ENCODE measurements at regions not wholly inside any gene's neighbourhood (a gene's known extent, or its start where the extent isn't known, plus 50 kb on each side); places are given as distances from the start of the nearest gene placed in this dataset.

DNA sequence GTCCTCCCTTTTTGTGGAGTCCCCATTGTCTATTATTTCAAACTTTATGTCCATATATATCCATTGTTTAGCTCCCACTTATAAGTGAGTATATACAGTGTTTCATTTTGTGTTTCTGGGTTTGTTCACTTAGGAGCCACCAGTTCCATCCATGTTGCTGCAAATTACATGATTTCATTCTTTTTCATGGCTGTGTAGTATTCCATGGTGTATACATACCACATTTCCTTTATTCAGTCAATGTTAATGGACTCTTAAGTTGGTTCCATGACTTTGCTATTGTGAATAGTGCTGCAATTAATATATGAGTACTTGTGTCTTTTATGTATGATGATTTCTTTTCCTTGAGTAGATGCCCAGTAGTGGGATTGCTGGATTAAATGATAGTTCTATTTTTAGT, 329.1 kb downstream of the AR start:
- no peak for DNase-seq (ENCODE audit: low read depth in 2 of 3, low spot score in 2 of 3)

DNA sequence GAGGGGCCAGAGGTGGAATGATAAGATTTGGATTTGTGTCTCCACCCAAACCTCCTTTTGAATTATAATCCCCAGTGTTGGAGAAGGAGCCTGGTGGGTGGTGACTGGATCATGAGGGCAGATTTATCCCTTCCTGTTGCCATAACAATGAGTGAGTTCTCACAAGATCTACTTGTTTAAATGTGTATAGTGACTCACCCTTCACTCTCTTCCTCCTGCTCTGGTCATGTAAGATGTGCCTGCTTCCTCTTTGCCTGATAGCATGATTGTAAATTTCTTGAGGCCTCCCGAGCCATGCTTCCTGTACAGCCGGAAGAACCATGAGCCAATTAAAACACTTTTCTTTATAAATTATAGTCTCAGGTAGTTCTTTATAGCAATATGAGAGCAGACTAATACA, 348.6 kb downstream of the AR start:
- DNase-seq (ENCODE audit: low read depth in 2 of 3, low spot score in 2 of 3) = peak in 2 of 3 donors; percentile 8 to 35

DNA sequence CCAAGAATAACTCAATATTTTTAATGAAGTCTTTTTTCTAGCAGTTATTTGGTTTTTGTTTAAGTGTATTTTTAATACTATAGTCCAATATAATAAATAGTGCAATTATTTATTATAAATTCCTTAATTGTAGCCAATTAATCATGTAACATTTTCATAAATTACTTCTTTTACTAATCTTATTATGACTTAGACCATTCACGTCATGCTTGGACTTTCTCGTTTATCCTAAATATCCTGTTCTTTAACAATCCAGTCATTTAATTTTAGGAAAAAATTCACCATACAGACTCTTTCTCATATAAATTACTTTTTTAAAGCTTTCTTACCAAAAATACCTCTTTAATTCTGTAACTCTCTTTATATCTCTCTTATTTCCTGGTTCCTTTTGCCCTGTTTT, 350.1 kb downstream of the AR start:
- DNase-seq (ENCODE audit: low read depth in 2 of 3, low spot score in 2 of 3) = no peak

DNA sequence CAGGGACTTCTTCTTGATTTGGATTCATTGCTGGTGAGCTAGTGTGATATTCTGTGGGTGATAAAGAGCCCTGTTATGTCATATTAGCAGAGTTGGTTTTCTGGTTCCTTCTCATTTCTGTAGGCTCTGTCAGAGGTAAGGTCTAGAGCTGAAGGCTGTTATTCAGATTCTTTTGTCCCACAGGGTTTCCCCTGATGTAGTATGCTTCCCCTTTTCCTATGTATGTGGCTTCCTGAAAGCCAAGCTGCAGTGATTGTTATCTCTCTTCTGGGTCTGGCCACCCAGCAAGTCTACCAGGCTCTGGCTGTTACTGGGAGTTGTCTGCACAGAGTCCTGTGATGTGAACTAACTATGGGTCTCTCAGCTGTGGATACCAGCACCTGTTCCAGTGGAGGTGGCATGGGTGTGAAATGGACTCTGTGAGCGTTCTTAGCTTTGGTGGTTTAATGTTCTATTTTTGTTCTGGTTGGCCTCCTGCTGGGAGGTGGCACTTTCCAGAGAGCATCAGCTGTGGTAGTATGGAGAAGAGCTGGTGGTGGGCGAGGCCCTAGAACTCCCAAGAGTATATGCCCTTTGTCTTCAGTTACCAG, 373.7 kb downstream of the AR start:
- DNase-seq (ENCODE audit: low read depth in 2 of 3, low spot score in 2 of 3) = peak in 2 of 3 donors; percentile 32 to 71

DNA sequence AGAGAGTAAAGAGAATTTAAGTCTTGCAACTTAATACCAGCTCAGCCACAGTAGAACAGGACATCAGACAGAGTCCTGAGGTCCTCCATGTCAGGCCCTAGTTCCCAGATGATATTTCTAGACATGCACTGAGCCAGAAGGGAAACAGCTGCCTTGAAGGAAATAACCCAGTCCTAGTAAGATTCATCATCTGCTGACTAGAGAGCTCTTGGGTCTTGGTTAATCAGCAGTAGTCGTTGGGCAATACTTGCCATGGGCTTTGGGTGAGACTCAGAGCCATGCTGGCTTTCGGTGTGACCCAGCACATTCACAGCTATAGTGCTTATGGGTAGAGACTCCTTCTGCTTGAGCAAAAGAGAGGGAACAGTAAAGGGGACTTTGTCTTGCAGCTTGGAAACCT, 379.1 kb downstream of the AR start:
- DNase-seq (ENCODE audit: low read depth in 2 of 3, low spot score in 2 of 3) = peak in 1 of 3 donors; percentile 8

DNA sequence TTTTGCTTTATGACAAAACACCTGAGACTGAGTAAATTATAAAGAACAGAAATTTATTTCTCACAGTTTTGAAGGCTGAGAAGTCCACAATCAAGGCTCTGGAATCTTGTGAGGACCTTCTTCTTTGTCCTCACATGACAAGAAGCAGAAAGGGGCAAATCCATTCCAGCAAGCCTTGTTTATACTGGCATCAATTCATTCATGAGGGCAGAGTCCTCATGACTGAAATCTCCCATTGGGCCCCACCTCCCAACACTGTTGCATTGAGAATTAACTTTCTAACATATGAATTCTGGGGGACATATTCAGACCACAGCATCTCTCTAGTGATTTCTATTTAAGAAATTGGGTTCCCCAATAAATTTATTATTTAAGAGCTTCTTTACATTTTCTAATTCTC, 395.4 kb downstream of the AR start:
- DNase-seq (ENCODE audit: low read depth in 2 of 3, low spot score in 2 of 3) = no peak

DNA sequence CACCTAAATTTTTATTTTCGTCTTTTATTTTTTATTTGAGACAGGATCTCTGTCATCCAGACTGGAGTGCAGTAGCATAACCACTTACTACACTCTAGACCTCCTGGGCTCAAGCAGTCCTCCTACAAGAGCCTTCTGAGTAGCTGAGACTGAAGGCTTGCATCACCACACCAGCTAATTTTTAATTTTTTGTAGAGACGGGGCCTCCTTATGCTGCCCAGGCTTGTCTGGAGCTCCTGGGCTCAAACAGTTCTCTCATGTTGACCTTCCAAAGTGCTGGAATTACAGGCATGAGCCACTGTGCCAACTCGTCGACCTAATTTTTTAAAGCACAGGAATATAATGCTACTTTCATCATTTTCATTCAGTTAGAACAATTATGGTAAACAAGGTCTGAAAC, 405.4 kb downstream of the AR start:
- no peak for DNase-seq (ENCODE audit: low read depth in 2 of 3, low spot score in 2 of 3)

DNA sequence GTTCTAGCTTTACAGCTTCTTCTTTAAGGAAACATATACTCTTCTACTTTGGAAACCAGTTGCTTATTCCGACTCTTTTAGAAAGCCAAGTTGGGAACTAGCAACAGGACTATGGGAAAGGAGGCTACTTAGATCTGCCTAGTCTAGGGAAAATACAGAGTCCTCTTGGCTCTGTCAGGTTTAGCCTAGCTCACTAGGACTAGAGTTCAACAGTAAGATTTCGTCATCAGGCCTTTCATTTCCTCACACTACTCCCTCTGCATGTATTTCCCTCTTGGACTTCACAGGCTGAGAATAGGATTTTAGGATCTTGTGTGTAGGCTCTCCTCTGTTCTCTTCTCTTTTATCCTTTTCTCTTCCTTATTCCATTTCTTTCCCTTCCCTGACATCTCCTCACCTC, 409.8 kb downstream of the AR start:
- no peak for DNase-seq (ENCODE audit: low read depth in 2 of 3, low spot score in 2 of 3)

DNA sequence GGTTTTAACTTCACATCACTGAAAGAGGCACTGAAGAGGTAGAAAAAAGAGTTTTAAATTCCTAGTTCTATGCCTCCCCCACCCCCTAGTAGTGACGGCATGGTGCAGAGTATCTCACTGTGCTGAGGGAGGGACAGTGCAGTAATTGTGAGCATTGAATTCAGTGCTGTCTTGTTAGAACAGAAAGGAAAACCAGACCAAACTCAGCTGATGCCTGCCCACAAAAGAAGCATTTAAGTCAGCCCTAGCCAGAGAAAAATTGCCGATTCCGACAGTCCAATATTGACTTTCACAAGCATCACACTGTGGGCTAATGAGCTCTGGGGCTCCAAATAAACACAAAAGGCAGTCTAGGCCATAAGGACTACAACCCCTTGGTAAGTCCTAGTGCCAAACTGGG, 417.7 kb downstream of the AR start:
- no peak for DNase-seq (ENCODE audit: low read depth in 2 of 3, low spot score in 2 of 3)
